Neural progenitor cell (in vitro differentiated cells): ENCODE measurements at regions not wholly inside any gene's neighbourhood (a gene's known extent, or its start where the extent isn't known, plus 50 kb on each side); places are given as distances from the start of the nearest gene placed in this dataset.

Source experiments
- EZH2 ChIP-seq: fragments of 200-600 bp; sonication (generic); IDR thresholded peaks from 2 replicates; pipeline ENCODE4 v1.6.1; 2017; ENCODE audit warnings: antibody characterized with exemption, mild to moderate bottlenecking, moderate library complexity
- EZH2phosphoT487 ChIP-seq: fragments of 200-600 bp; sonication (generic); IDR thresholded peaks from 2 replicates; pipeline ENCODE4 v1.6.1; 2017; ENCODE audit warnings: antibody characterized with exemption
- TF ChIP-seq, protein P1 (sequence below): fragments of 200-600 bp; sonication (generic); IDR thresholded peaks from 2 replicates; pipeline ENCODE4 v1.5.1; 2017; ENCODE audit warnings: antibody characterized with exemption, mild to moderate bottlenecking

DNA sequence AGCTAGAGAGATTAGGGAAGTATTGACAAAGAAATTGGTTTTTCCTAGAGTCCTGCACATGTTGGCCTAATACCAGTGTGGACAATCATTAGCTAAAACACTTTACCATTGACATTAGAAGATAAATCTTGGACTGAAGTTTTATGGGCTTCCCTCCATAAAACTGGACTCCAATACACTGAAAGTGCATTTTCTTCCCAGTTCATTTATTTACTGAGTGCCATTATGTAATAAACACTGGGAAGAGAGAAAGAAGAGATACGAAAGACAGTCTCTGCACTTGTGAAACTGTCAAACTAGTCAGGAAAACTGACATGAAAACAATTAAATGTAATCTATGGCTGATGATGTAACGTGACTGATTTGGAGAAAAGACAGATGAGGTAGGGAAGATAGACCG lies 539.3 kb downstream of the ZNF608 start:
- TF ChIP-seq, protein P1, sequence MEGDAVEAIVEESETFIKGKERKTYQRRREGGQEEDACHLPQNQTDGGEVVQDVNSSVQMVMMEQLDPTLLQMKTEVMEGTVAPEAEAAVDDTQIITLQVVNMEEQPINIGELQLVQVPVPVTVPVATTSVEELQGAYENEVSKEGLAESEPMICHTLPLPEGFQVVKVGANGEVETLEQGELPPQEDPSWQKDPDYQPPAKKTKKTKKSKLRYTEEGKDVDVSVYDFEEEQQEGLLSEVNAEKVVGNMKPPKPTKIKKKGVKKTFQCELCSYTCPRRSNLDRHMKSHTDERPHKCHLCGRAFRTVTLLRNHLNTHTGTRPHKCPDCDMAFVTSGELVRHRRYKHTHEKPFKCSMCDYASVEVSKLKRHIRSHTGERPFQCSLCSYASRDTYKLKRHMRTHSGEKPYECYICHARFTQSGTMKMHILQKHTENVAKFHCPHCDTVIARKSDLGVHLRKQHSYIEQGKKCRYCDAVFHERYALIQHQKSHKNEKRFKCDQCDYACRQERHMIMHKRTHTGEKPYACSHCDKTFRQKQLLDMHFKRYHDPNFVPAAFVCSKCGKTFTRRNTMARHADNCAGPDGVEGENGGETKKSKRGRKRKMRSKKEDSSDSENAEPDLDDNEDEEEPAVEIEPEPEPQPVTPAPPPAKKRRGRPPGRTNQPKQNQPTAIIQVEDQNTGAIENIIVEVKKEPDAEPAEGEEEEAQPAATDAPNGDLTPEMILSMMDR = no peak
- TF ChIP-seq EZH2 = no peak
- no peak for TF ChIP-seq EZH2phosphoT487
